Stomach (tissue), 8 donors: ENCODE measurements at regions not wholly inside any gene's neighbourhood (a gene's known extent, or its start where the extent isn't known, plus 50 kb on each side); places are given as distances from the start of the nearest gene placed in this dataset.

Experiments used
- DNase-seq, 2 donors: peaks; one replicate each; pipeline versions ENCODE4 v3.0.0 to v3.0.0-alpha.2; 2013 to 2019
- H3K27ac ChIP-seq, 5 donors: fragments of 200-600 bp in 4 of 5; sonication (generic) in 4 of 5; one replicate each; pipeline ENCODE4 v1.5.1; 2013 to 2019; ENCODE audit warnings: mild to moderate bottlenecking in 1 of 5, moderate library complexity in 1 of 5
- H3K27me3 ChIP-seq, 3 donors: fragments of 200-600 bp; sonication (generic); one replicate each; pipeline ENCODE4 v1.5.1; 2017 to 2019; ENCODE audit warnings: mixed run types in 1 of 3
- H3K36me3 ChIP-seq, 4 donors: fragments of 200-600 bp; sonication (generic); 1 replicate in 3 of 4; 2 replicates in 1 of 4; pipeline ENCODE4 v1.5.1; 2016 to 2019
- H3K4me1 ChIP-seq, 4 donors: fragments of 200-600 bp; sonication (generic); one replicate each; pipeline ENCODE4 v1.5.1; 2016 to 2019
- H3K4me3 ChIP-seq, 4 donors: fragments of 200-600 bp; sonication (generic) in 3 of 4; one replicate each; pipeline ENCODE4 v1.5.1; 2016 to 2019; ENCODE audit warnings: mild to moderate bottlenecking in 1 of 4
- H3K9me3 ChIP-seq, 4 donors: fragments of 200-600 bp; sonication (generic); one replicate each; pipeline ENCODE4 v1.5.1; 2016 to 2019
- CTCF ChIP-seq, 7 experiments: fragments of 450-650 bp in 4 of 7; fragments of 200-600 bp in 3 of 7; sonication (generic) in 3 of 7; IDR thresholded peaks; one replicate each; pipeline ENCODE4 v1.5.1; 2016 to 2019; ENCODE audit warnings: antibody characterized with exemption in 7 of 7, control low read depth in 2 of 7, mild to moderate bottlenecking in 1 of 7
- EP300 ChIP-seq: sonication (generic); formaldehyde crosslinking; IDR thresholded peaks from one replicate; pipeline ENCODE4 v1.6.1; 2017; ENCODE audit warnings: antibody characterized with exemption
- POLR2A ChIP-seq, 4 donors: fragments of 450-650 bp; IDR thresholded peaks; one replicate each; pipeline ENCODE4 v1.6.1; 2016; ENCODE audit warnings: antibody characterized with exemption in 4 of 4, control low read depth in 2 of 4, mild to moderate bottlenecking in 1 of 4, moderate library complexity in 1 of 4
- POLR2AphosphoS5 ChIP-seq, 3 donors: sonication (generic); formaldehyde crosslinking; IDR thresholded peaks; one replicate each; pipeline ENCODE4 v1.6.1; 2016; ENCODE audit warnings: antibody characterized with exemption in 3 of 3
- WGBS, 5 donors: extraction: QIAGEN DNeasy Blood & Tissue Kit in 3 of 5; methylation state at CpG; one replicate each; pipeline versions ENCODE4 v1.1.5 to v1.1.7; 2013 to 2018; 5-methylcytosine and 5-hydroxymethylcytosine counted together
- intact Hi-C: fragments of 100-400 bp; cut with DNase I; formaldehyde crosslinking; loops from one replicate; pipeline ENCODE4 v1.15.1; 2023; ENCODE audit warnings: low total_unique reads
- donor health status: healthy with polysubstance abuse.
- donor health status: Bipolar disorder and iron deficiency.
- donor health status: healthy.

- no peak overlapping the region for H3K27ac ChIP-seq
- no peaks in the 10 kb centered on the region for H3K36me3 ChIP-seq
- H3K9me3 ChIP-seq, result peaks cover 3 to 19% (median 12%) of the 10 kb centered on the region in 4 donors
- H3K4me1 ChIP-seq, result no peaks in the 10 kb centered on the region
- peaks cover 0 to 12% (median 0%) of the 10 kb centered on the region in 3 donors for H3K27me3 ChIP-seq
- intact Hi-C loops, result no loop called here
- TF ChIP-seq CTCF (IDR thresholded peaks at IDR 0.05), result no peak
- no peak for TF ChIP-seq EP300
- 72 to 86% (median 81%) methylated on average over 9 of the region's 9 CpGs for WGBS, 5 donors
- no peak for DNase-seq
- no peak overlapping the region for H3K4me3 ChIP-seq
These were observed 236.7 kb upstream of the ASIC2 start for GRCh38 chr17:33529816-33530215.

- H3K36me3 ChIP-seq, result no peaks in the 10 kb centered on the region
- WGBS, 5 donors, result 76 to 80% (median 77%) methylated on average over 6 of the region's 6 CpGs
- intact Hi-C loops, result no loop called here
These were observed 238.2 kb upstream of the ASIC2 start for GRCh38 chr17:33531311-33531710.

GRCh38 chr17:33534087-33534486 is 241.0 kb upstream of the ASIC2 start:
- H3K4me3 ChIP-seq, result no peak overlapping the region
- 67 to 80% (median 78%) methylated on average over 9 of the region's 9 CpGs for WGBS, 5 donors
- H3K27ac ChIP-seq, result no peak overlapping the region
- intact Hi-C loops, result no loop called here
- no peaks in the 10 kb centered on the region for H3K4me1 ChIP-seq
- no peak for DNase-seq
- H3K9me3 ChIP-seq, result no peaks in the 10 kb centered on the region
- peaks cover 0 to 10% (median 0%) of the 10 kb centered on the region in 3 donors for H3K27me3 ChIP-seq
- no peaks in the 10 kb centered on the region for H3K36me3 ChIP-seq
- TF ChIP-seq POLR2AphosphoS5 (IDR thresholded peaks at IDR 0.05) (no peak), EP300 (no peak), POLR2A (IDR thresholded peaks at IDR 0.05) (no peak), CTCF (IDR thresholded peaks at IDR 0.05) (no peak)

More at GRCh38 chr17:33531311-33531710, 238.2 kb upstream of the ASIC2 start:
- H3K27me3 ChIP-seq, result peaks cover 0 to 10% (median 0%) of the 10 kb centered on the region in 3 donors
- no peak overlapping the region for H3K4me3 ChIP-seq
- no peak for DNase-seq
- peaks cover 3 to 19% (median 12%) of the 10 kb centered on the region in 4 donors for H3K9me3 ChIP-seq
- H3K27ac ChIP-seq, result no peak overlapping the region
- H3K4me1 ChIP-seq, result no peaks in the 10 kb centered on the region
- TF ChIP-seq EP300, result no peak
- TF ChIP-seq POLR2AphosphoS5 (IDR thresholded peaks at IDR 0.05), result no peak

GRCh38 chr17:33545124-33545523 is 252.0 kb upstream of the ASIC2 start:
- Histone ChIP-seq H3K4me1 (no peaks in the 10 kb centered on the region), H3K9me3 (no peaks in the 10 kb centered on the region), H3K36me3 (no peaks in the 10 kb centered on the region), H3K27me3 (peaks cover 0 to 19% (median 5%) of the 10 kb centered on the region in 3 donors), H3K27ac (no peak overlapping the region), H3K4me3 (no peak overlapping the region)
- no peak for DNase-seq
- intact Hi-C loops, result no loop called here
- TF ChIP-seq CTCF (IDR thresholded peaks at IDR 0.05), result no peak
- TF ChIP-seq POLR2A (IDR thresholded peaks at IDR 0.05), result no peak
- TF ChIP-seq POLR2AphosphoS5 (IDR thresholded peaks at IDR 0.05), result no peak
- TF ChIP-seq EP300, result no peak
- 86 to 93% (median 88%) methylated on average over 4 of the region's 4 CpGs for WGBS, 5 donors

GRCh38 chr17:33550261-33550660 is 257.2 kb upstream of the ASIC2 start:
- Histone ChIP-seq H3K36me3 (no peaks in the 10 kb centered on the region), H3K9me3 (no peaks in the 10 kb centered on the region), H3K4me3 (no peak overlapping the region), H3K27ac (no peak overlapping the region), H3K4me1 (no peaks in the 10 kb centered on the region), H3K27me3 (peaks cover 0 to 46% (median 5%) of the 10 kb centered on the region in 3 donors)
- intact Hi-C loops, result no loop called here
- TF ChIP-seq CTCF (IDR thresholded peaks at IDR 0.05), result no peak
- no peak for TF ChIP-seq POLR2A (IDR thresholded peaks at IDR 0.05)
- no peak for TF ChIP-seq EP300
- TF ChIP-seq POLR2AphosphoS5 (IDR thresholded peaks at IDR 0.05), result no peak
- 62 to 81% (median 73%) methylated on average over 4 of the region's 4 CpGs for WGBS, 5 donors
- no peak for DNase-seq
